ENCODE measurements at regions not wholly inside any gene's neighbourhood (a gene's known extent, or its start where the extent isn't known, plus 50 kb on each side); places are given as distances from the start of the nearest gene placed in this dataset.

DNA sequence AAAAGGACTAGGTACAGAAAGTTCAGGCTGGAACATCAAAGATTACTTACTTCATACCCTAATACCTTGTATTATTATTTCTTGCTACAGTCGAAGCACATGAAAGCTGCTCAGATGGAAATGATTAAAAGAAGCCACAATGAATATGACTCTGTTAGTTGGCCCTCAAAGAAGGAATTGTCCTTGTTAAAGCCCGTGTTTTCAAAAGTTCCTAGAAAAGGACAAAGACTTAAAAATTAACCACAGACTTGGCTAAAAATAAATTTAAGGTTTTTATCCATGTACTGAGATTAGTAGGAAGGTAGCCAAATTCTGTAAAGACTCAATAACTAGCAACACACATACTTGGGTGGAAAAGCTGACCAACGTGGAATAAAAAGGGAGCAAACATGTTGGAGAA, 251.0 kb upstream of the RARB start:
- TF ChIP-seq EZH2phosphoT487 (IDR thresholded peaks at IDR 0.05; ENCODE audit: insufficient read depth, low read depth) (no peak), EZH2 (IDR thresholded peaks at IDR 0.05; ENCODE audit: insufficient read depth, poor library complexity, severe bottlenecking) (no peak)
- Histone ChIP-seq H3K9ac (no peak overlapping the region), H3K9me2 (ENCODE audit: insufficient read depth) (no peaks in the 10 kb centered on the region), H3K4me1 (ENCODE audit: insufficient read depth) (no peaks in the 10 kb centered on the region), H3K27me3 (replicated peaks; ENCODE audit: insufficient read depth) (no peaks in the 10 kb centered on the region), H2AFZ (no peak overlapping the region), H3K4me3 (no peak overlapping the region), H3K36me3 (ENCODE audit: low read depth) (no peaks in the 10 kb centered on the region), H3K4me2 (ENCODE audit: unreplicated experiment) (no peak overlapping the region), H3K79me2 (ENCODE audit: insufficient read depth) (no peaks in the 10 kb centered on the region), H3K27ac (no peak overlapping the region), H3K9me3 (ENCODE audit: low read depth) (no peaks in the 10 kb centered on the region), H3F3A (ENCODE audit: insufficient read depth) (no peaks in the 10 kb centered on the region), H4K20me1 (ENCODE audit: insufficient read depth) (no peaks in the 10 kb centered on the region)
- in situ Hi-C loops (cut with MboI) = no loop called here
- DNase-seq = no peak
- WGBS, 2 experiments (ENCODE audit: low coverage in 1 of 2, low lambda C conversion rate in 2 of 2, missing lambda C conversion rate in 2 of 2) = 0 to 1% methylated on average over 3 of the region's 3 CpGs

DNA sequence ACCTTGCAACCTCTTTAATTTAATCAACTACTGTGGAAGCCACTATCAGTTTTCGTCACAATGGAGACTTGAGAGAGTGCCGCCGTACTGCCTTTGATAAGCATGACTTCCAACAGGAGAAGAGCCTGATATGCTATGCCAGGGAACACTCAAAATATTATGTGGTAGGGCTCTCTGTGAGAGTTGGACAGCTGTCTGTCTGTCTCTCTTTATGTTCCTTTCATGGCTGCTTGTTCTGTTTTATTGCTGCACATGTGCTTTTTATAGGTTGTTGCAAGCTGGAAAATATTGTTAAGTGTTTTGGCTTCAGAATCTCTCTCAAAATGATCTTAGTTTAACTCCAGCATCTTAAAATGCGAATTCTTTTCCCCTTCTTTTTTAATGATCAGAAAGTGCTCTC, 249.4 kb upstream of the RARB start:
- Histone ChIP-seq H3K36me3 (ENCODE audit: low read depth) (no peaks in the 10 kb centered on the region), H3K9me2 (ENCODE audit: insufficient read depth) (no peaks in the 10 kb centered on the region), H3K27me3 (replicated peaks; ENCODE audit: insufficient read depth) (no peaks in the 10 kb centered on the region), H3K4me1 (ENCODE audit: insufficient read depth) (no peaks in the 10 kb centered on the region), H3K79me2 (ENCODE audit: insufficient read depth) (no peaks in the 10 kb centered on the region), H3K9me3 (ENCODE audit: low read depth) (no peaks in the 10 kb centered on the region), H3K4me3 (no peak overlapping the region), H3F3A (ENCODE audit: insufficient read depth) (no peaks in the 10 kb centered on the region), H4K20me1 (ENCODE audit: insufficient read depth) (no peaks in the 10 kb centered on the region), H3K27ac (no peak overlapping the region), H2AFZ (no peak overlapping the region), H3K9ac (no peak overlapping the region), H3K4me2 (ENCODE audit: unreplicated experiment) (no peak overlapping the region)
- TF ChIP-seq EZH2 (IDR thresholded peaks at IDR 0.05; ENCODE audit: insufficient read depth, poor library complexity, severe bottlenecking) = no peak
- TF ChIP-seq EZH2phosphoT487 (IDR thresholded peaks at IDR 0.05; ENCODE audit: insufficient read depth, low read depth) = no peak
- in situ Hi-C loops (cut with MboI) = no loop called here
- no peak for DNase-seq
- 9 to 10% methylated on average over 4 of the region's 4 CpGs for WGBS, 2 experiments (ENCODE audit: low coverage in 1 of 2, low lambda C conversion rate in 2 of 2, missing lambda C conversion rate in 2 of 2)

DNA sequence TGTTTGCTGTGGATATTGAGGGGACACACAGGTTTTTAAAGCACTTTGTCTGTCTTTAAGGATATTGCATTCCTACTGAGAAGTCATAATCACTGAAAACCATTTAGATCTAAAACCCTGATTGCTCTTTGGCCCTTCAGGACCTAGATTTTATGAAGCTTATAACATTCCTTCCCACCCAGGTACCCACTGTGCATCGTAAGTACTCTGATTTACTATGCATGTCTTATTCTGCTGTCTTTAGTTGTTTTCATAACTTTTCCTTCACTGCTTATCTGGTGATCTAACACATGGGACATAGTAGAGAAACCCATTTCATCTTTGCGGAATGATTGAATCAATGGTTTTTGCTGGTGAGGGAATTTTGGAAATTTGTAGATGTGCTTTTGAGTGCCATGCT, 247.0 kb upstream of the RARB start:
- Histone ChIP-seq H3K4me3 (no peak overlapping the region), H3K9ac (no peak overlapping the region), H3F3A (ENCODE audit: insufficient read depth) (no peaks in the 10 kb centered on the region), H3K79me2 (ENCODE audit: insufficient read depth) (no peaks in the 10 kb centered on the region), H3K4me1 (ENCODE audit: insufficient read depth) (no peaks in the 10 kb centered on the region), H3K9me3 (ENCODE audit: low read depth) (no peaks in the 10 kb centered on the region), H2AFZ (no peak overlapping the region), H3K27ac (no peak overlapping the region), H3K27me3 (replicated peaks; ENCODE audit: insufficient read depth) (no peaks in the 10 kb centered on the region), H4K20me1 (ENCODE audit: insufficient read depth) (no peaks in the 10 kb centered on the region), H3K9me2 (ENCODE audit: insufficient read depth) (no peaks in the 10 kb centered on the region), H3K4me2 (ENCODE audit: unreplicated experiment) (no peak overlapping the region), H3K36me3 (ENCODE audit: low read depth) (no peaks in the 10 kb centered on the region)
- in situ Hi-C loops (cut with MboI) = no loop called here
- TF ChIP-seq EZH2phosphoT487 (IDR thresholded peaks at IDR 0.05; ENCODE audit: insufficient read depth, low read depth) (no peak), EZH2 (IDR thresholded peaks at IDR 0.05; ENCODE audit: insufficient read depth, poor library complexity, severe bottlenecking) (no peak)
- 47 to 50% methylated on average over 2 of the region's 2 CpGs for WGBS, 2 experiments (ENCODE audit: low coverage in 1 of 2, low lambda C conversion rate in 2 of 2, missing lambda C conversion rate in 2 of 2)
- no peak for DNase-seq

DNA sequence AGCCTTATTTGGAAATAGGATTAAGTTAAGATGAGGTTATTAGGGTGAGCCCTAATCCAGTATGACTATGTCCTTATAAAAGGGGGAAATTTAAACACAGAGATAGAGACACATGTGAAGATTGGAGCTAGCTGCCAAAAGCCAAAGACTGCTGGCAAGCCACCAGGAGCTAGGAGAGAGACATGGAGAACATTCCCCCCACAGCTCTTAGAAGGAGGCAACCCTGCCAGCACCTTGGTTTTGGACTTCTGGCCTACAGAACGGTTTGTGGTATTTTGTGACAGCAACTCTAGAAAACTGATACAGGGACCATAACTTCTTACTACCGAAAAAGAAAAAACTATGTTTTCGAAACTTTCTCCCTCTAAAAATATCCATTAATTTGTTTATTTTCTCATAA, 245.3 kb upstream of the RARB start:
- in situ Hi-C loops (cut with MboI) = no loop called here
- H3K9me3 ChIP-seq (ENCODE audit: low read depth) = no peaks in the 10 kb centered on the region
- H3K27me3 ChIP-seq (replicated peaks; ENCODE audit: insufficient read depth) = no peaks in the 10 kb centered on the region
- no peak overlapping the region for H3K9ac ChIP-seq
- H3K4me2 ChIP-seq (ENCODE audit: unreplicated experiment) = no peak overlapping the region
- no peaks in the 10 kb centered on the region for H3F3A ChIP-seq (ENCODE audit: insufficient read depth)
- 31 to 39% methylated on average over 3 of the region's 3 CpGs for WGBS, 2 experiments (ENCODE audit: low coverage in 1 of 2, low lambda C conversion rate in 2 of 2, missing lambda C conversion rate in 2 of 2)
- no peaks in the 10 kb centered on the region for H3K9me2 ChIP-seq (ENCODE audit: insufficient read depth)
- no peak overlapping the region for H3K27ac ChIP-seq
- no peaks in the 10 kb centered on the region for H3K36me3 ChIP-seq (ENCODE audit: low read depth)
- H4K20me1 ChIP-seq (ENCODE audit: insufficient read depth) = no peaks in the 10 kb centered on the region
- TF ChIP-seq EZH2 (IDR thresholded peaks at IDR 0.05; ENCODE audit: insufficient read depth, poor library complexity, severe bottlenecking) = no peak
- no peak for TF ChIP-seq EZH2phosphoT487 (IDR thresholded peaks at IDR 0.05; ENCODE audit: insufficient read depth, low read depth)
- H3K4me1 ChIP-seq (ENCODE audit: insufficient read depth) = no peaks in the 10 kb centered on the region
- H2AFZ ChIP-seq = no peak overlapping the region
- DNase-seq = no peak
- H3K79me2 ChIP-seq (ENCODE audit: insufficient read depth) = no peaks in the 10 kb centered on the region
- no peak overlapping the region for H3K4me3 ChIP-seq

DNA sequence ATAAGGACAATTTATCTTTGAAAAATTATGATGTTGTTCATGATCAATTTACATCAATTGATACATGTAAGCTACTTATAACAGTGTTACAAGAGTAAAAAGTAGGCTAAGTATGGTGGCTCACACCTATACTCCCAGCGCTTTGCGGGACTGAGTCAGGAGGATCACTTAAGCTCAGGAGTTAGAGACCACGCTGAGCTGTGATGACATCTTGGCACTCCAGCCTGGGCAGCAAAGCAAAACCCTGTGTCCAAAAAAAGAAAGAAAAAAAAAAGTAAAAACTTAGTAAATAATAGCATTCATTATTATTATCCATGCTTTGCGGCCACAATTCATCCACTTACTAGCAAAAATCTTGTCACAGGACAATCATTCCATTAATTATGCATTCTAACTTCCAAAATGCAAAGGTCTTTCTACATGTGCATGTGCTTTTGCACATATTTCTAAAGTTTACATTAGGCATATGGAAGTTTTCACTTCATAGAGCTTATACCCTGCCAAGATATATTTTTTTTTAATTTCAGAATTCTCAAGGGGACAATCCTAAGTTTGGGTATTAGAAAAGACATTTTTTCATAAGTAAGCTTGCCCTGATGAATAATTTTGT, 243.3 kb upstream of the RARB start:
- no peaks in the 10 kb centered on the region for H4K20me1 ChIP-seq (ENCODE audit: insufficient read depth)
- H3K79me2 ChIP-seq (ENCODE audit: insufficient read depth) = no peaks in the 10 kb centered on the region
- H3K9me2 ChIP-seq (ENCODE audit: insufficient read depth) = no peaks in the 10 kb centered on the region
- H3F3A ChIP-seq (ENCODE audit: insufficient read depth) = no peaks in the 10 kb centered on the region
- H3K9me3 ChIP-seq (ENCODE audit: low read depth) = no peaks in the 10 kb centered on the region
- H3K27ac ChIP-seq = no peak overlapping the region
- H3K9ac ChIP-seq = no peak overlapping the region
- 52 to 60% methylated on average over 4 of the region's 4 CpGs for WGBS, 2 experiments (ENCODE audit: low coverage in 1 of 2, low lambda C conversion rate in 2 of 2, missing lambda C conversion rate in 2 of 2)
- TF ChIP-seq EZH2 (IDR thresholded peaks at IDR 0.05; ENCODE audit: insufficient read depth, poor library complexity, severe bottlenecking) (no peak), EZH2phosphoT487 (IDR thresholded peaks at IDR 0.05; ENCODE audit: insufficient read depth, low read depth) (no peak)
- H3K27me3 ChIP-seq (replicated peaks; ENCODE audit: insufficient read depth) = no peaks in the 10 kb centered on the region
- H3K4me2 ChIP-seq (ENCODE audit: unreplicated experiment) = no peak overlapping the region
- H3K4me3 ChIP-seq = no peak overlapping the region
- H3K4me1 ChIP-seq (ENCODE audit: insufficient read depth) = no peaks in the 10 kb centered on the region
- no peak for DNase-seq
- in situ Hi-C loops (cut with MboI) = no loop called here
- H2AFZ ChIP-seq = no peak overlapping the region
- no peaks in the 10 kb centered on the region for H3K36me3 ChIP-seq (ENCODE audit: low read depth)

All from GM23248 (cell line).